Progenitor cell of endocrine pancreas (in vitro differentiated cells): ENCODE measurements at regions not wholly inside any gene's neighbourhood (a gene's known extent, or its start where the extent isn't known, plus 50 kb on each side); places are given as distances from the start of the nearest gene placed in this dataset.

Experiments
- DNase-seq: peaks from one replicate; pipeline ENCODE4 v3.0.0; 2021; ENCODE audit warnings: low spot score; ENCODE audit not compliant: unreplicated experiment
- H3K27ac Mint-ChIP-seq: 2 replicates; pipeline ENCODE4 v1.8.0; 2021; ENCODE audit warnings: mild to moderate bottlenecking, moderate library complexity, mixed read lengths
- H3K27me3 Mint-ChIP-seq: 2 replicates; pipeline ENCODE4 v1.8.0; 2021; ENCODE audit warnings: mixed read lengths
- H3K36me3 Mint-ChIP-seq: 2 replicates; pipeline ENCODE4 v1.8.0; 2022; ENCODE audit warnings: mixed read lengths; ENCODE audit not compliant: insufficient read depth
- H3K4me1 Mint-ChIP-seq: 2 replicates; pipeline ENCODE4 v1.8.0; 2021; ENCODE audit warnings: low read depth, mixed read lengths
- H3K4me3 Mint-ChIP-seq: 2 replicates; pipeline ENCODE4 v1.8.0; 2021; ENCODE audit warnings: low read depth, mild to moderate bottlenecking, moderate library complexity, mixed read lengths
- H3K9me3 Mint-ChIP-seq: 2 replicates; pipeline ENCODE4 v1.8.0; 2021; ENCODE audit warnings: low read depth, mixed read lengths
- TF ChIP-seq, protein P1 (sequence below): fragments of 200-600 bp; sonication (generic); IDR thresholded peaks from one replicate; pipeline ENCODE4 v1.5.0; 2021; ENCODE audit warnings: antibody characterized with exemption, mild to moderate bottlenecking; ENCODE audit not compliant: unreplicated experiment

DNA sequence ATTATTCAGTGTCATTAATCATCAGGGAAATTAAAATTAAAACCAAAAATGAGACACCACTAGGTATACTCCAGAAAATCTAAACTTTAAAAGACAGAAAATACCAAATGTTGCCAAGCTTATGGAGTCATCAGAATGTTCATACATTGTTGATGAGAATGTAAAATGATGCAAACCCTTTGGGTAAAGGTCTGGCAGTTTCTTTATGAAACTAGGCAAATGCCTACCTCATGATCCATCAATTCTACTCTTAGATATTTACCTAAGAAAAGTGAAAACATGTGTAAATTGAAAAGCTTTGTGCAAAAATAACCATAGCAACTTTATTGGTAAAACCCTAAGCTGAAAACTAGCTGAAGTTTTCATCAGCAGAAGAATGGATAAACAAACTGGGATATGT is 329.5 kb upstream of the MEOX2 start:
- H3K4me3 Mint-ChIP-seq, result no peak overlapping the region
- TF ChIP-seq, protein P1, sequence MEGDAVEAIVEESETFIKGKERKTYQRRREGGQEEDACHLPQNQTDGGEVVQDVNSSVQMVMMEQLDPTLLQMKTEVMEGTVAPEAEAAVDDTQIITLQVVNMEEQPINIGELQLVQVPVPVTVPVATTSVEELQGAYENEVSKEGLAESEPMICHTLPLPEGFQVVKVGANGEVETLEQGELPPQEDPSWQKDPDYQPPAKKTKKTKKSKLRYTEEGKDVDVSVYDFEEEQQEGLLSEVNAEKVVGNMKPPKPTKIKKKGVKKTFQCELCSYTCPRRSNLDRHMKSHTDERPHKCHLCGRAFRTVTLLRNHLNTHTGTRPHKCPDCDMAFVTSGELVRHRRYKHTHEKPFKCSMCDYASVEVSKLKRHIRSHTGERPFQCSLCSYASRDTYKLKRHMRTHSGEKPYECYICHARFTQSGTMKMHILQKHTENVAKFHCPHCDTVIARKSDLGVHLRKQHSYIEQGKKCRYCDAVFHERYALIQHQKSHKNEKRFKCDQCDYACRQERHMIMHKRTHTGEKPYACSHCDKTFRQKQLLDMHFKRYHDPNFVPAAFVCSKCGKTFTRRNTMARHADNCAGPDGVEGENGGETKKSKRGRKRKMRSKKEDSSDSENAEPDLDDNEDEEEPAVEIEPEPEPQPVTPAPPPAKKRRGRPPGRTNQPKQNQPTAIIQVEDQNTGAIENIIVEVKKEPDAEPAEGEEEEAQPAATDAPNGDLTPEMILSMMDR, result no peak
- no peaks in the 10 kb centered on the region for H3K36me3 Mint-ChIP-seq
- peaks cover 4% of the 10 kb centered on the region for H3K9me3 Mint-ChIP-seq
- H3K27me3 Mint-ChIP-seq, result no peaks in the 10 kb centered on the region
- H3K27ac Mint-ChIP-seq, result no peak overlapping the region
- H3K4me1 Mint-ChIP-seq, result no peaks in the 10 kb centered on the region
- DNase-seq, result no peak

DNA sequence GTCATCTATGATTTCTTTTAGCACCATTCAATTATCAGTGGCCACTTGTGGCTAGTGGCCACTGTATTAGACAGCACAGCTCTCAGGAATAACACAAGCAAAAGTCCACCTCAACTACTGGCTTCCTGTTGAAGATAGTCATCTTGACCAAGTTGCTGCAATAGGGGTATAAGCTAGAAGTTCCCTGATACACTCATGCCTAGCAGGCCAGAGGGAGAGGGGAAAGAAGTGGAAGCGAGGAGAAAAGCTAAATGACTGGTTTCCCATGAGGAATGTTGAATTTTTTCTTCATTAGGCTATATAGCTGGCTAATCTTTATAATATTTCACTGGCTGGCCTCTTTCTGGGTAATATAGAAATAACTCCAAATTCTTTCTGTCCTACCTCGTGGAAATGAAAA is 327.5 kb upstream of the MEOX2 start:
- Mint-ChIP-seq H3K9me3 (peaks cover 4% of the 10 kb centered on the region), H3K27me3 (no peaks in the 10 kb centered on the region), H3K27ac (no peak overlapping the region), H3K4me3 (no peak overlapping the region), H3K4me1 (no peaks in the 10 kb centered on the region), H3K36me3 (no peaks in the 10 kb centered on the region)
- DNase-seq, result no peak
- TF ChIP-seq, protein P1, result no peak

DNA sequence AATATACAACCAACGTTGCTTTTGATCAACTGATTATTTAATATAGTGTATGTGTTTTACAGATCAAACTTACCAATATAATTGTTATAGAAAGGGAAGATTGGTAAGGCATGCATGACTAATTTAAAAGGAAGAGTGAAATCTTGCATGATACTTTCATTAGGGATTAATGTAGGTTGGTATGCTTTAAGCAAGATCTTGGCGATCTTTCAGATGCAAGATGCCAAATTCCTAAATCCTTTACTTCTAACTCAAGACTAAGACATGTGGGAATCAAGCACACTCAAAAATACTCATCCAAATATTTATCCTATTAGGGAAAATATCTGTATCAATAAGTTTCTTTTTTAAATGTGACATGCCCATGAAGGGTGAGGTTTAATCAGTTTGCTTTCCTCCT is 321.4 kb upstream of the MEOX2 start:
- Mint-ChIP-seq H3K4me1 (no peaks in the 10 kb centered on the region), H3K27me3 (no peaks in the 10 kb centered on the region), H3K4me3 (no peak overlapping the region), H3K27ac (no peak overlapping the region), H3K9me3 (peaks cover 1% of the 10 kb centered on the region), H3K36me3 (no peaks in the 10 kb centered on the region)
- DNase-seq, result no peak
- TF ChIP-seq, protein P1, result no peak

DNA sequence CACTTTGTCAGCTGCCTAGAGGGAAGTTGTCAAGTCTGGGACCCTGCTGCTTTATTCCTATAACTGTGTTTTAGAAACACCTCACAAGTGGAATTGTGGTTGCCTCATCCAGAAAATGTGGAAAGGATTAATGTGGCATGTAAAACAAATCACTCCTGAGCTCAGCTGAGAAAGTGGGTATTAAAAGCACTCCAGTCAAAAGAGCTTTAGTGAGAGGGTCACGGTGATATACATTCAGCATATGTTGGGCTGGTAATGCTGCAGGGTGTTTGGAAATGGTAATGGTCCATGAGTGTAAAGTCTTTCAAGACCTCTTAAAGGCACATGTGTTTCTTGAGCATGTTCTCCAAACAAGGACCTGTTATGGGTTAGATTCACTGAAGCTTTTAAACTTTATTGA is 318.2 kb upstream of the MEOX2 start:
- Mint-ChIP-seq H3K36me3 (no peaks in the 10 kb centered on the region), H3K4me3 (no peak overlapping the region), H3K9me3 (no peaks in the 10 kb centered on the region), H3K4me1 (no peaks in the 10 kb centered on the region), H3K27me3 (no peaks in the 10 kb centered on the region), H3K27ac (no peak overlapping the region)
- TF ChIP-seq, protein P1, result no peak
- no peak for DNase-seq

DNA sequence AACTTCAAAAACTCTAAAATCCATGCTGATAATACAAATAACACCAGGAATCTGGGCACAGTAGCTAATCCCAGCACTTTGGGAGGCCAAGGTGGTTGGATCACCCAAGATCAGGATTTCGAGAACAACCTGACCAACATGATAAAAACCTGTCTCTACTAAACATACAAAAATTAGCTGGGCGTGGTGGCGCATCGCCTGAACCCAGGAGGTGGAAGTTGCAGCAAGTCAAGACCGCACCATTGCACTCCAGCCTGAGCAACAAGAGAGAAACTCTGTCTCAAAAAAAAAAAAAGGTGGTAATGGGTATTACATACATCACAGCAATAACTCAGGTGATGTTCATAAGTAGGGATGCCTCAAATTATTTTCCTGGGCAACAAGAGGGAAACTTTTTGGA is 315.0 kb upstream of the MEOX2 start:
- H3K36me3 Mint-ChIP-seq, result no peaks in the 10 kb centered on the region
- DNase-seq, result no peak
- no peaks in the 10 kb centered on the region for H3K9me3 Mint-ChIP-seq
- no peak overlapping the region for H3K27ac Mint-ChIP-seq
- TF ChIP-seq, protein P1, result no peak
- no peaks in the 10 kb centered on the region for H3K4me1 Mint-ChIP-seq
- H3K4me3 Mint-ChIP-seq, result no peak overlapping the region
- H3K27me3 Mint-ChIP-seq, result no peaks in the 10 kb centered on the region

DNA sequence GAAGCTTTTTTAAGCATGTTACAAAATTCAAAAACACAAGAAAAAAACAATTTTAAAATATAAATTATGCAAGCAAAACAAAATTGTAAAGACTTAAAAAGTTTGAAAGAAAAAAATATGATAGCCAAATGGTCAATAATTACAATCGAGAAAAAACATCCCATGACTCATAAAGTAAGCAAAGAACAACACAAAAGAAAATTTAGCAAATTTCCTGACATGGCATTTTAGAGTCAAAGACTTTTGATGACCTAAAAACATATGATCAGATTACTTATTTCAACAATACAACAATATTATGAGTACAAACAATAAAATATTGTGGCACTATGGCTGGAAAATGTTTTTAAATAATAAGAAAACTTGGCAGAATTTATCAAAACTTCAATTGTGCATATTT is 312.1 kb upstream of the MEOX2 start:
- DNase-seq, result no peak
- Mint-ChIP-seq H3K27ac (no peak overlapping the region), H3K4me3 (no peak overlapping the region), H3K27me3 (no peaks in the 10 kb centered on the region), H3K36me3 (no peaks in the 10 kb centered on the region), H3K9me3 (no peaks in the 10 kb centered on the region), H3K4me1 (no peaks in the 10 kb centered on the region)
- TF ChIP-seq, protein P1, result no peak
